ENCODE measurements at regions not wholly inside any gene's neighbourhood (a gene's known extent, or its start where the extent isn't known, plus 50 kb on each side); places are given as distances from the start of the nearest gene placed in this dataset.

DNA sequence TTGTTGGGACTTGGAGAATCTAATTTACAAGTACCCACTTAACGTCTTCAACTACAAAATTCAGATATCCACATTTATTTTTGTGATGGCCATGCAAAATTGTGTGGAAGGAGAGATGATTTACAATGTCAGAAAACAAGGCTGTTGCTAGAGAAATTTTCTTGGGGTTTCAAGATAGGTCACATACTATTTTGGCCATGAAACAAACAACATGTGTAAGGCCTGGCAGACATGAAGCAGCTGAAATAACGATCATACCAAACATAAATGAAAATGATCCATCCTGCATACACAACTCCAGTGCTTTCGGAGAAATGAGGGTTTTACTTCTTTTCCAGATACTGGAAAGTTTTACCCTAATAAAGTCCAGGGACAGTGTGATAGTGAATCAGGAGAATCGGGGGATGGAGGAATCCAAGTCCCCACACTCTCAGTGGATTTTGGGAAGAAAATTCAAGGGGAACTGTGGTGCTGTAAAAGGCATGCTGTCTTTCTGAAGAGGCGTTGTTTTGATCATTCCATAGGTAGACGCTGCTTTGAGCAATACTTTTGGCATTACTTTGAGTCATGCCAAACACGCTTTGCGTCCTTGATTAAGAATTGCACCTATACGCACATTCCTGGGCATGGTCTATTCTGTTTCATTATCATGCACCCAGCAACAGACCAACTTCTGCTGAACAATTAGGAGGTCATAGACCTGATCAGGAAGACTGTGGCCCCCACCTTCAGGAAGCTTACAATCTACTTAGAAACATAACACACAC is 79.4 kb downstream of the POU3F3 start:
- Histone ChIP-seq H3K27me3 (no peaks in the 10 kb centered on the region), H3K4me1 (ENCODE audit: insufficient read depth) (no peaks in the 10 kb centered on the region), H3K4me3 (no peak overlapping the region), H3K36me3 (no peaks in the 10 kb centered on the region), H3K9me3 (no peaks in the 10 kb centered on the region), H3K27ac (no peak overlapping the region)
- TF ChIP-seq, protein P1, sequence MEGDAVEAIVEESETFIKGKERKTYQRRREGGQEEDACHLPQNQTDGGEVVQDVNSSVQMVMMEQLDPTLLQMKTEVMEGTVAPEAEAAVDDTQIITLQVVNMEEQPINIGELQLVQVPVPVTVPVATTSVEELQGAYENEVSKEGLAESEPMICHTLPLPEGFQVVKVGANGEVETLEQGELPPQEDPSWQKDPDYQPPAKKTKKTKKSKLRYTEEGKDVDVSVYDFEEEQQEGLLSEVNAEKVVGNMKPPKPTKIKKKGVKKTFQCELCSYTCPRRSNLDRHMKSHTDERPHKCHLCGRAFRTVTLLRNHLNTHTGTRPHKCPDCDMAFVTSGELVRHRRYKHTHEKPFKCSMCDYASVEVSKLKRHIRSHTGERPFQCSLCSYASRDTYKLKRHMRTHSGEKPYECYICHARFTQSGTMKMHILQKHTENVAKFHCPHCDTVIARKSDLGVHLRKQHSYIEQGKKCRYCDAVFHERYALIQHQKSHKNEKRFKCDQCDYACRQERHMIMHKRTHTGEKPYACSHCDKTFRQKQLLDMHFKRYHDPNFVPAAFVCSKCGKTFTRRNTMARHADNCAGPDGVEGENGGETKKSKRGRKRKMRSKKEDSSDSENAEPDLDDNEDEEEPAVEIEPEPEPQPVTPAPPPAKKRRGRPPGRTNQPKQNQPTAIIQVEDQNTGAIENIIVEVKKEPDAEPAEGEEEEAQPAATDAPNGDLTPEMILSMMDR (IDR thresholded peaks at IDR 0.05): no peak
- no peak for TF ChIP-seq POLR2A (IDR thresholded peaks at IDR 0.05)
- TF ChIP-seq EP300 (IDR thresholded peaks at IDR 0.05): no peak
- WGBS, 3 donors: 63 to 67% (median 64%) methylated on average over 9 of the region's 9 CpGs
- intact Hi-C loops (cut with DNase I): no loop called here
- DNase-seq: no peak

DNA sequence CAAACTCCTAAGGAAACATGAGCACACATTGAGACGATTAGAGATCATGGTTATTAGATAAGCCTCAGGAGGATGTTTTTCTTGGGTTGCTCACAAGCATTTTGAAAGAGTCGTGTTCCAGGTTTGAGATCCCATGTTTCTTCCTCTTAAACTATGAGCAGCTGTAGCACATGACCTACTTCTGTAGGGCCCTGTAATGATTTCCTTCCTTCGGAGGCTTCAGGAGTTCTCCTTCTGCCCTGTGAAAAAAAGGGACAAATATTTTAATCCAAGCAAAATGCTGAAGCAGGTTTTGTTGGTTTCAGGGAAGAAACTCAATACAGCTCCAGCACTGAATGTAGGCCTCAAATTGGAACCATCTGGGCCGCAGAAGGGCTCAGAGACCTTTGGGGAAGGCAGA is 82.6 kb downstream of the POU3F3 start:
- Histone ChIP-seq H3K36me3 (no peaks in the 10 kb centered on the region), H3K27ac (no peak overlapping the region), H3K4me1 (ENCODE audit: insufficient read depth) (no peaks in the 10 kb centered on the region), H3K27me3 (no peaks in the 10 kb centered on the region), H3K9me3 (no peaks in the 10 kb centered on the region), H3K4me3 (no peak overlapping the region)
- DNase-seq: no peak
- 43 to 48% (median 48%) methylated on average over 4 of the region's 4 CpGs for WGBS, 3 donors
- intact Hi-C loops (cut with DNase I): no loop called here
- TF ChIP-seq, protein P1 (IDR thresholded peaks at IDR 0.05): no peak
- TF ChIP-seq POLR2A (IDR thresholded peaks at IDR 0.05) (no peak), EP300 (IDR thresholded peaks at IDR 0.05) (no peak)

DNA sequence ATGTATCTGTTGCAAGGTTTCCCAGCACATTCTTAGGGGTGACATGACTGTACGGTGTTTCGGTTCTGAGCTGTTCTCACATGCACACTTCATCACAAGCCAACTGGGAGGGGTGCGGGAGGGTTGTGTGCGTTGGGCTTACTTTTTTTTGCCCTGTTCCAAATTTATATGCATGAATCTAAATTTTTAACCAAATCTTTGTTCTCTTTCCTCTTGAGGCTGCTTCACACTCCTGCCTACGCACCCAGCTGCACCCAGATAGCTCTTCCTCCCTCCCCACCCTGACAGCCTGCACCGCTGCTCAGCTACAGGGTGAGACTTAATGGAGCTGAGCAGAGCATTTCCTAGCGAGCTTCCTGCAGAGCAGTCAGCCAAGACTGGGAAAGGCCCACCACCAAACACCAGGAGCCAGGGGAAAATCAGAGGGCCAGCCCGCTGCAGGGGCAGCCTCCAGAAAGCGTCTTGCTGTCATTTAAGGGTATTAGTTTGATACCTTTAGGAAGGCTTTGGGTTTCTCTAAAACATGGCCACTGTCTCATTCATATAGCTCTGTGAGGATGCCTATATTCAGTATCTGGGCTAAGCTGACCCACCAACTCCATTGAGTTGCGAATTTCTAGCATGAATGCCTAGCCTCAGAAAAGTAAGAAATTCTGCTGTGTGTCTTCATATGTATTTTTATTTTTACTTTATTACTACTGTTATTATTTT is 84.5 kb downstream of the POU3F3 start:
- TF ChIP-seq, protein P1 (IDR thresholded peaks at IDR 0.05): no peak
- TF ChIP-seq EP300 (IDR thresholded peaks at IDR 0.05) (no peak), POLR2A (IDR thresholded peaks at IDR 0.05) (no peak)
- Histone ChIP-seq H3K4me1 (ENCODE audit: insufficient read depth) (no peaks in the 10 kb centered on the region), H3K27ac (no peak overlapping the region), H3K9me3 (no peaks in the 10 kb centered on the region), H3K36me3 (no peaks in the 10 kb centered on the region), H3K4me3 (no peak overlapping the region), H3K27me3 (no peaks in the 10 kb centered on the region)
- DNase-seq: no peak
- intact Hi-C loops (cut with DNase I): no loop called here
- 78 to 80% (median 80%) methylated on average over 10 of the region's 10 CpGs for WGBS, 3 donors

DNA sequence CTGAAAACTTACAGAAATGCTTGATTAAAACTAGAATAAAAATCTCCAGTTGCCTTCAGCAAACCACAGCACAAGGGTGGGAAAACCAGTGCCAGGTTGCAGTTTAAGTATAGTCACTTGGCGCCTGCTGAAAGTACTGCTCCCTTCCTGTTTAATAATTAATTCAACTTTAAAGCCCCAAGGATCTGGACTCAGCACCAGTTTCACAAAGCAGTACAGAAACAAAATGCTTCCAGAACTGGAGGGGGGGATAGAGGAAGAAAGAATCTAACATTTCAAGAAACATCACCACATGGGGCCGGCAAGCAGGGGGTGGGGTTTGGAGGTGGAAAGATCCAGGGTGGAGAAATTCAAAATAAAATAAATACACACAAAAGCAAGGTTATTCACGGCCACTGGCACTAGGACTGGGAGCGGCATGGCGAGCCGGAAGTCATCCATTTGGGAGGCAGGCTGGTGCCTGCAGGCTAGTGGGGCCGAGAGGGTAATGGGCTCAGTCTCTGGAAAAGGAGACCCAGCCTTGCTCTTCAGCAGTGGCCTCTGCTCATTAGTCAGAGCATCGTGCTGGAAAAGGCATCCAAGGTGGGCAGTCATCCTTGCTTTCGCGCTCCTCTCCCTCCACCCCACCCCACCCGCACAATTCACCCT is 85.8 kb downstream of the POU3F3 start:
- TF ChIP-seq, protein P1 (IDR thresholded peaks at IDR 0.05): no peak
- no peak for TF ChIP-seq POLR2A (IDR thresholded peaks at IDR 0.05)
- TF ChIP-seq EP300 (IDR thresholded peaks at IDR 0.05): no peak
- H3K27me3 ChIP-seq: no peaks in the 10 kb centered on the region
- whole genome bisulfite sequencing, 3 donors: 68 to 73% (median 71%) methylated on average over 11 of the region's 11 CpGs
- no peak overlapping the region for H3K4me3 ChIP-seq
- no peak for DNase-seq
- no peaks in the 10 kb centered on the region for H3K4me1 ChIP-seq (ENCODE audit: insufficient read depth)
- intact Hi-C loops (cut with DNase I): no loop called here
- no peak overlapping the region for H3K27ac ChIP-seq
- H3K36me3 ChIP-seq: no peaks in the 10 kb centered on the region
- H3K9me3 ChIP-seq: no peaks in the 10 kb centered on the region

Data from ovary (tissue), 7 donors.